ENCODE measurements at regions not wholly inside any gene's neighbourhood (a gene's known extent, or its start where the extent isn't known, plus 50 kb on each side); places are given as distances from the start of the nearest gene placed in this dataset.
"Not testable (repeated sequence)": the region's sequence is repeated elsewhere in the genome, so short reads cannot be mapped to it uniquely, and the experiment has no call there.

GRCh38 chr14:98912655-98913054 is 359.3 kb downstream of the BCL11B start:
- no peak overlapping the region for H3K9ac ChIP-seq (ENCODE audit: low read length in 5 of 5)
- H3K36me3 ChIP-seq (ENCODE audit: control insufficient read depth in 5 of 5, insufficient read depth in 5 of 5, low read length in 5 of 5), result no peaks in the 10 kb centered on the region
- no peaks in the 10 kb centered on the region for H3K9me3 ChIP-seq (ENCODE audit: control insufficient read depth in 5 of 5, low read length in 5 of 5)
- peaks cover 0 to 7% (median 3%) of the 10 kb centered on the region in 5 donors for H3K27me3 ChIP-seq (ENCODE audit: control insufficient read depth in 5 of 5, insufficient read depth in 4 of 5, low read length in 5 of 5)
- no peak overlapping the region for H3K27ac ChIP-seq (ENCODE audit: low read depth, low read length)
- H3K4me1 ChIP-seq (ENCODE audit: control insufficient read depth in 5 of 5, insufficient read depth in 5 of 5, low read length in 5 of 5), result no peaks in the 10 kb centered on the region
- no peak overlapping the region for H3K4me3 ChIP-seq (ENCODE audit: low read depth in 1 of 5, low read length in 5 of 5)

DNA sequence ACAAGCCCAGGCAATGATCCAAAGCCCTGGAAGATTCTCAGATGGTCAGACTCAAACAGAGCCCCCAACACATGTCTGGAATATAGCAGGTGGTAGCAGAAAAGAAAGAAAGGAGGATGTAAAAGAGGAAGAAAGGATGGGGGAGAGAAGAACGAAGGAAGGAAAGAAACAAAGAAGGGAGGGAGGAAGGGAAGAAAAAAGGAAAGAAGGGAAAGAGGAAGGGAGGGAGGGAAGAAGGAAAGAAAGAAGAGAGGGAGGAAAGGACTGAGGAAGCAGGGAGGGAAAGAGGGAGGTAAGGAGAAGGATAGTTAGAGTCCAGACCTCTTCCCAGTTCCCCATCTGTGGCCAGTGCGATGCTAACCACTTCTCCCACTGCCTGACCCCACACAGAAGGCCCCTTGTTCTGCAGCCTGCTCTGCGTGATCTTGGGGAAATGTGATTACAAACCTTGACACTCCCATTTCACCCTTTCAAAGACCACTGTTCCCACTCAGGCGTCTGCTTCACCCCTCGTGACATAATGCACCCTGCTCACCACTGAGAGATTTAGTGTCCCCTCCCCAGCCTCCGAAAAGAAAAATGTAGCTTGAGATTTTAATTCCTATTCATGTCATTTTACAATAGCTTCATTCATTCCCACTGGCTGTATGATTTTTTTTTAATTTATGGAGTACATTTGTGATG is 357.9 kb downstream of the BCL11B start:
- Histone ChIP-seq H3K36me3 (ENCODE audit: control insufficient read depth in 5 of 5, insufficient read depth in 5 of 5, low read length in 5 of 5) (no peaks in the 10 kb centered on the region), H3K9me3 (ENCODE audit: control insufficient read depth in 5 of 5, low read length in 5 of 5) (no peaks in the 10 kb centered on the region), H3K4me1 (ENCODE audit: control insufficient read depth in 5 of 5, insufficient read depth in 5 of 5, low read length in 5 of 5) (no peaks in the 10 kb centered on the region), H3K27ac (ENCODE audit: low read depth, low read length) (no peak overlapping the region), H3K4me3 (ENCODE audit: low read depth in 1 of 5, low read length in 5 of 5) (no peak overlapping the region), H3K27me3 (ENCODE audit: control insufficient read depth in 5 of 5, insufficient read depth in 4 of 5, low read length in 5 of 5) (peaks cover 0 to 3% (median 0%) of the 10 kb centered on the region in 5 donors), H3K9ac (ENCODE audit: low read length in 5 of 5) (no peak overlapping the region)

DNA sequence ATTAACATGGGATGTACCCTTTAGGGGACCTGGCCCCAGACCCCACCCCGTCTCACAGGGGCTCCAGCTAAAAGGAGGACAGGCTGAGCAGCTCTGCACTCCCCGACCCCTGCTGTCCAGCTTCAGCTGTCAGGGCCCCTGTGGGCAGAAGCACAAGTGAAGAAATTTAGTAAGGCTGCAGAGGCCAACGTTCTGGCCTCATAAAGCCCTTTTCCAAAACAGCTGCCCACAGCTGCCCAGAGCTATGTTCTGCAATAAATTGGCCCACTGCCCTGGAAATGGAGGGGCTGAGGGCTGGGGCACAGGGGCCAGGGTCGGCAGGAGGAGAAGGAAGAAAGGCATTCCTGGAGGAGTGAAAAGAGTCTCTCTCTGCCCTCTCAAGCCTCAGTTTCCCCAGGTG is 357.1 kb downstream of the BCL11B start:
- Histone ChIP-seq H3K27me3 (ENCODE audit: control insufficient read depth in 5 of 5, insufficient read depth in 4 of 5, low read length in 5 of 5) (peaks cover 0 to 7% (median 0%) of the 10 kb centered on the region in 5 donors), H3K36me3 (ENCODE audit: control insufficient read depth in 5 of 5, insufficient read depth in 5 of 5, low read length in 5 of 5) (no peaks in the 10 kb centered on the region), H3K4me3 (ENCODE audit: low read depth in 1 of 5, low read length in 5 of 5) (no peak overlapping the region), H3K27ac (ENCODE audit: low read depth, low read length) (no peak overlapping the region), H3K9ac (ENCODE audit: low read length in 5 of 5) (no peak overlapping the region), H3K9me3 (ENCODE audit: control insufficient read depth in 5 of 5, low read length in 5 of 5) (no peaks in the 10 kb centered on the region), H3K4me1 (ENCODE audit: control insufficient read depth in 5 of 5, insufficient read depth in 5 of 5, low read length in 5 of 5) (no peaks in the 10 kb centered on the region)

- H3K27me3 ChIP-seq (ENCODE audit: control insufficient read depth in 5 of 5, insufficient read depth in 4 of 5, low read length in 5 of 5), result peaks cover 0 to 7% (median 0%) of the 10 kb centered on the region in 5 donors
- H3K4me3 ChIP-seq (ENCODE audit: low read depth in 1 of 5, low read length in 5 of 5), result no peak overlapping the region
- no peaks in the 10 kb centered on the region for H3K9me3 ChIP-seq (ENCODE audit: control insufficient read depth in 5 of 5, low read length in 5 of 5)
- H3K27ac ChIP-seq (ENCODE audit: low read depth, low read length), result no peak overlapping the region
- H3K4me1 ChIP-seq (ENCODE audit: control insufficient read depth in 5 of 5, insufficient read depth in 5 of 5, low read length in 5 of 5), result no peaks in the 10 kb centered on the region
- no peaks in the 10 kb centered on the region for H3K36me3 ChIP-seq (ENCODE audit: control insufficient read depth in 5 of 5, insufficient read depth in 5 of 5, low read length in 5 of 5)
- H3K9ac ChIP-seq (ENCODE audit: low read length in 5 of 5), result no peak overlapping the region
Measured at GRCh38 chr14:98915625-98916024, 356.4 kb downstream of the BCL11B start.

DNA sequence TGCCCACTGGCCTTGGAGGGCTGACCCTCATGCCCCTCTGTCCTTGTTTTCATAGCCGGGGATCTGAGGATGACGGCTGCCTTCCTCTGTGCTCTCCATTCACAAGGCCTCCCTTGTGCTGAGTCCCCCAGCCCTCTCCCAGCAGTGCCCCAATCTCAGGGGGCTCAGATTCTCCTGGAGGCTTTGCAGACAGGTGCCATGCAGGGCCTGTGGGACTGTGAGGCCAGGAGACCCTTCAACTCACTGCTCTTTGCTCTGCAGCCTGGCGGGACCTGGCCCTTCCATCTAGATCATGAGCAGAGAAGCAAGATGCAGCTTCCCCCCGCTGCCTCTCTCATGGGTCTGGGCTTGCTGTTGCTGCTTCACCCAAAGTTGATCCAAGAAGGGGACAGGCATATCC is 356.0 kb downstream of the BCL11B start:
- Histone ChIP-seq H3K36me3 (ENCODE audit: control insufficient read depth in 5 of 5, insufficient read depth in 5 of 5, low read length in 5 of 5) (no peaks in the 10 kb centered on the region), H3K27ac (ENCODE audit: low read depth, low read length) (no peak overlapping the region), H3K9me3 (ENCODE audit: control insufficient read depth in 5 of 5, low read length in 5 of 5) (no peaks in the 10 kb centered on the region), H3K9ac (ENCODE audit: low read length in 5 of 5) (no peak overlapping the region), H3K4me3 (ENCODE audit: low read depth in 1 of 5, low read length in 5 of 5) (no peak overlapping the region), H3K4me1 (ENCODE audit: control insufficient read depth in 5 of 5, insufficient read depth in 5 of 5, low read length in 5 of 5) (no peaks in the 10 kb centered on the region), H3K27me3 (ENCODE audit: control insufficient read depth in 5 of 5, insufficient read depth in 4 of 5, low read length in 5 of 5) (peaks cover 0 to 7% (median 0%) of the 10 kb centered on the region in 5 donors)

DNA sequence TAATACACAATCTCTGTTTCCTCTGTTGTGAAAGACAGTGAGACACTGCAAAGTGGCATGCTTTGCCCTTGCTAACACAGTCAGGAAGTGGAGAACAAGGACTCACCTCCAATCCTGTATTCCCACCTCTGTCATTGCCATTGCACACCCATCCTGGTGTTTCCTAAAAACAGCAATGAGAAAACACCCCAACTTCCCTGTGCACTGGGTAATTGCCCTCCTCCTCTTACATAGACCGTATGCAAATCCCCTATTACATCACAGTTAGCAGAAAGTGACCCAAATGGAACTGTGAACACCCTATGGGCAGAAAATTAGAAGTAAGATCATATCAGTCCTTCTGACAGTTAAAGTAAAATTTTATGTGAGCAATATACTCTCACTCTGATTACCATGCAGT is 355.5 kb downstream of the BCL11B start:
- Histone ChIP-seq H3K9me3 (ENCODE audit: control insufficient read depth in 5 of 5, low read length in 5 of 5) (no peaks in the 10 kb centered on the region), H3K27me3 (ENCODE audit: control insufficient read depth in 5 of 5, insufficient read depth in 4 of 5, low read length in 5 of 5) (peaks cover 0 to 7% (median 0%) of the 10 kb centered on the region in 5 donors), H3K36me3 (ENCODE audit: control insufficient read depth in 5 of 5, insufficient read depth in 5 of 5, low read length in 5 of 5) (no peaks in the 10 kb centered on the region), H3K9ac (ENCODE audit: low read length in 5 of 5) (no peak overlapping the region), H3K4me1 (ENCODE audit: control insufficient read depth in 5 of 5, insufficient read depth in 5 of 5, low read length in 5 of 5) (no peaks in the 10 kb centered on the region), H3K4me3 (ENCODE audit: low read depth in 1 of 5, low read length in 5 of 5) (no peak overlapping the region), H3K27ac (ENCODE audit: low read depth, low read length) (no peak overlapping the region)

GRCh38 chr14:98919434-98919833 is 352.6 kb downstream of the BCL11B start:
- Histone ChIP-seq H3K9me3 (ENCODE audit: control insufficient read depth in 5 of 5, low read length in 5 of 5) (peaks cover 0 to 4% (median 0%) of the 10 kb centered on the region in 5 donors), H3K27ac (ENCODE audit: low read depth, low read length) (no peak overlapping the region), H3K4me3 (ENCODE audit: low read depth in 1 of 5, low read length in 5 of 5) (no peak overlapping the region), H3K4me1 (ENCODE audit: control insufficient read depth in 5 of 5, insufficient read depth in 5 of 5, low read length in 5 of 5) (no peaks in the 10 kb centered on the region), H3K9ac (ENCODE audit: low read length in 5 of 5) (no peak overlapping the region), H3K27me3 (ENCODE audit: control insufficient read depth in 5 of 5, insufficient read depth in 4 of 5, low read length in 5 of 5) (peaks cover 0 to 4% (median 0%) of the 10 kb centered on the region in 5 donors), H3K36me3 (ENCODE audit: control insufficient read depth in 5 of 5, insufficient read depth in 5 of 5, low read length in 5 of 5) (no peaks in the 10 kb centered on the region)

DNA sequence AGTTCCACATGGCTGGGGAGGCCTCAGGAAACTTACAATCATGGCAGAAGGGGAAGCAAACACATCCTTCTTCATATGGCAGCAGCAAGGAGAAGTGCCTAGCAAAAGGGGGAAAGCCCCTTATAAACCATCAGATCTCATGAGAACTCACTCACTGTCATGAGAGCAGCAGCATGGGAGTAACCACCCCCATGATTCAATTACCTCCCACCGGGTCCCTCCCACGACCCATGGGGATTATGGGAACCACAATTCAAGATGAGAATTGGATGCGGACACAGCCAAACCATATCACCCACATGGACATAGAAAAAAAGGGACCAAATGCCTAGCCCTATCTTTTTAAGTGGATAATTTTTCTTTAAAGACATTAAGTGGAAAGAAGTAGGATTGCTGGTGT is 350.7 kb downstream of the BCL11B start:
- not testable (repeated sequence) for H3K27me3 ChIP-seq (ENCODE audit: control insufficient read depth in 5 of 5, insufficient read depth in 4 of 5, low read length in 5 of 5); H3K27ac ChIP-seq (ENCODE audit: low read depth, low read length); H3K4me1 ChIP-seq (ENCODE audit: control insufficient read depth in 5 of 5, insufficient read depth in 5 of 5, low read length in 5 of 5); H3K36me3 ChIP-seq (ENCODE audit: control insufficient read depth in 5 of 5, insufficient read depth in 5 of 5, low read length in 5 of 5); H3K9ac ChIP-seq (ENCODE audit: low read length in 5 of 5); H3K9me3 ChIP-seq (ENCODE audit: control insufficient read depth in 5 of 5, low read length in 5 of 5); H3K4me3 ChIP-seq (ENCODE audit: low read depth in 1 of 5, low read length in 5 of 5)

DNA sequence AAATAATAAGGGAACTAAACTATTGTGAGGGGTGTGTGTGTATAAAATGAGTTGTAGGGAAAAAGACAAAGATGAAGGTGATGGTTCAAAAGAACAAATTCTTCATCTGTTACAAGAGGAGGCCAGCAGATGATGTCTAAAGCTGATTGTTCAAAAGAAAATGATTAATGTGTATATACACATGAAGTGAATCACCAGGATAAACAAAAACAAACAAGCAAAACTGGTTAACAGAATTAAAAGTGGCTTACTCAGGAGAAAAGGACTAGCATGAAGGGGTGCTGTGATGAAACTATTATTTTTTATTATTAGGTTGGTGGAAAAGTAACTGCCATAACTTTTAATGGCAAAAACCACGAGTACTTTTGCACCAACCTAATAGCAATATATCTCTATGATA is 348.4 kb downstream of the BCL11B start:
- Histone ChIP-seq H3K27me3 (ENCODE audit: control insufficient read depth in 5 of 5, insufficient read depth in 4 of 5, low read length in 5 of 5) (peaks cover 0 to 4% (median 0%) of the 10 kb centered on the region in 5 donors), H3K27ac (ENCODE audit: low read depth, low read length) (no peak overlapping the region), H3K4me3 (ENCODE audit: low read depth in 1 of 5, low read length in 5 of 5) (no peak overlapping the region), H3K9ac (ENCODE audit: low read length in 5 of 5) (no peak overlapping the region), H3K36me3 (ENCODE audit: control insufficient read depth in 5 of 5, insufficient read depth in 5 of 5, low read length in 5 of 5) (no peaks in the 10 kb centered on the region), H3K4me1 (ENCODE audit: control insufficient read depth in 5 of 5, insufficient read depth in 5 of 5, low read length in 5 of 5) (peaks cover 0 to 4% (median 0%) of the 10 kb centered on the region in 5 donors), H3K9me3 (ENCODE audit: control insufficient read depth in 5 of 5, low read length in 5 of 5) (peaks cover 0 to 4% (median 0%) of the 10 kb centered on the region in 5 donors)

GRCh38 chr14:98924046-98924445 is 348.0 kb downstream of the BCL11B start:
- Histone ChIP-seq H3K4me3 (ENCODE audit: low read depth in 1 of 5, low read length in 5 of 5) (no peak overlapping the region), H3K36me3 (ENCODE audit: control insufficient read depth in 5 of 5, insufficient read depth in 5 of 5, low read length in 5 of 5) (no peaks in the 10 kb centered on the region)

More at GRCh38 chr14:98924046-98924445, 348.0 kb downstream of the BCL11B start:
- H3K27me3 ChIP-seq (ENCODE audit: control insufficient read depth in 5 of 5, insufficient read depth in 4 of 5, low read length in 5 of 5), result peaks cover 0 to 4% (median 0%) of the 10 kb centered on the region in 5 donors
- H3K9me3 ChIP-seq (ENCODE audit: control insufficient read depth in 5 of 5, low read length in 5 of 5), result peaks cover 0 to 4% (median 0%) of the 10 kb centered on the region in 5 donors
- no peak overlapping the region for H3K27ac ChIP-seq (ENCODE audit: low read depth, low read length)
- H3K4me1 ChIP-seq (ENCODE audit: control insufficient read depth in 5 of 5, insufficient read depth in 5 of 5, low read length in 5 of 5), result peaks cover 0 to 4% (median 0%) of the 10 kb centered on the region in 5 donors
- no peak overlapping the region for H3K9ac ChIP-seq (ENCODE audit: low read length in 5 of 5)

Measured in subcutaneous abdominal adipose tissue (tissue), 5 donors.